Fibroblast of lung (primary cell): ENCODE measurements at regions not wholly inside any gene's neighbourhood (a gene's known extent, or its start where the extent isn't known, plus 50 kb on each side); places are given as distances from the start of the nearest gene placed in this dataset.

Experiments used
- DNase-seq, 2 donors: peaks; one replicate each; pipeline versions ENCODE4 v3.0.0 to v3.0.0-alpha.2; 2010; ENCODE audit warnings: low read depth in 2 of 2
- H2AFZ ChIP-seq: 2 replicates; pipeline ENCODE4 v1.5.1; 2012; ENCODE audit warnings: low read length, control low read depth, inconsistent platforms
- H3K27ac ChIP-seq: 2 replicates; pipeline ENCODE4 v1.5.1; 2011; ENCODE audit warnings: low read length, control low read depth; ENCODE audit not compliant: insufficient read depth
- H3K27me3 ChIP-seq: 2 replicates; pipeline ENCODE4 v1.5.1; 2011; ENCODE audit warnings: mild to moderate bottlenecking, low read length; ENCODE audit not compliant: control insufficient read depth, insufficient read depth
- H3K36me3 ChIP-seq: 2 replicates; pipeline ENCODE4 v1.5.1; 2011; ENCODE audit warnings: low read length; ENCODE audit not compliant: control insufficient read depth, insufficient read depth
- H3K4me1 ChIP-seq: 2 replicates; pipeline ENCODE4 v1.5.1; 2011; ENCODE audit warnings: low read length; ENCODE audit not compliant: control insufficient read depth, insufficient read depth; ENCODE audit errors: extremely low read depth
- H3K4me2 ChIP-seq: 2 replicates; pipeline ENCODE4 v1.5.1; 2011; ENCODE audit warnings: low read length, control low read depth; ENCODE audit not compliant: insufficient read depth; ENCODE audit errors: extremely low read depth
- H3K4me3 ChIP-seq, 4 experiments: fragments of 200-600 bp in 1 of 4; sonication (generic) in 1 of 4; replicated peaks in 1 of 4; 2 replicates each; pipeline ENCODE4 v1.5.1; 2011 to 2016; ENCODE audit warnings: low read length in 4 of 4, low read depth in 3 of 4, mild to moderate bottlenecking in 3 of 4, control low read depth in 2 of 4, inconsistent platforms in 1 of 4, mixed read lengths in 1 of 4; ENCODE audit not compliant: insufficient read depth in 1 of 4; ENCODE audit errors: control extremely low read depth in 1 of 4
- H3K79me2 ChIP-seq: 2 replicates; pipeline ENCODE4 v1.5.1; 2012; ENCODE audit warnings: mild to moderate bottlenecking, low read length, inconsistent platforms; ENCODE audit not compliant: control insufficient read depth, insufficient read depth
- H3K9ac ChIP-seq: 2 replicates; pipeline ENCODE4 v1.5.1; 2011; ENCODE audit warnings: mild to moderate bottlenecking, low read length, control low read depth; ENCODE audit not compliant: insufficient read depth
- H3K9me3 ChIP-seq: 2 replicates; pipeline ENCODE4 v1.5.1; 2012; ENCODE audit warnings: low read depth, low read length; ENCODE audit not compliant: control insufficient read depth, insufficient read depth
- H4K20me1 ChIP-seq: 2 replicates; pipeline ENCODE4 v1.5.1; 2011; ENCODE audit warnings: low read length; ENCODE audit not compliant: control insufficient read depth, insufficient read depth; ENCODE audit errors: extremely low read depth
- EZH2 ChIP-seq: IDR thresholded peaks from 2 replicates; pipeline ENCODE4 v1.5.1; 2012; ENCODE audit warnings: low read length, control low read depth, mild to moderate bottlenecking; ENCODE audit errors: missing control alignments
- TF ChIP-seq, protein P1 (sequence below), 2 donors: IDR thresholded peaks in 1 of 2; conservative IDR thresholded peaks in 1 of 2; 1 replicate in 1 of 2; 2 replicates in 1 of 2; pipeline ENCODE4 v1.5.1; 2011 to 2012; ENCODE audit warnings: low read length in 2 of 2, control low read depth in 1 of 2, inconsistent platforms in 1 of 2, low read depth in 1 of 2, mild to moderate bottlenecking in 1 of 2

- H3K4me2 ChIP-seq: no peak overlapping the region
- H3K27ac ChIP-seq: no peak overlapping the region
- no peak overlapping the region for H3K4me3 ChIP-seq
- DNase-seq: no peak
- no peaks in the 10 kb centered on the region for H3K79me2 ChIP-seq
- no peaks in the 10 kb centered on the region for H3K36me3 ChIP-seq
- no peaks in the 10 kb centered on the region for H3K9me3 ChIP-seq
- H2AFZ ChIP-seq: no peak overlapping the region
- TF ChIP-seq EZH2: no peak
- TF ChIP-seq, protein P1, sequence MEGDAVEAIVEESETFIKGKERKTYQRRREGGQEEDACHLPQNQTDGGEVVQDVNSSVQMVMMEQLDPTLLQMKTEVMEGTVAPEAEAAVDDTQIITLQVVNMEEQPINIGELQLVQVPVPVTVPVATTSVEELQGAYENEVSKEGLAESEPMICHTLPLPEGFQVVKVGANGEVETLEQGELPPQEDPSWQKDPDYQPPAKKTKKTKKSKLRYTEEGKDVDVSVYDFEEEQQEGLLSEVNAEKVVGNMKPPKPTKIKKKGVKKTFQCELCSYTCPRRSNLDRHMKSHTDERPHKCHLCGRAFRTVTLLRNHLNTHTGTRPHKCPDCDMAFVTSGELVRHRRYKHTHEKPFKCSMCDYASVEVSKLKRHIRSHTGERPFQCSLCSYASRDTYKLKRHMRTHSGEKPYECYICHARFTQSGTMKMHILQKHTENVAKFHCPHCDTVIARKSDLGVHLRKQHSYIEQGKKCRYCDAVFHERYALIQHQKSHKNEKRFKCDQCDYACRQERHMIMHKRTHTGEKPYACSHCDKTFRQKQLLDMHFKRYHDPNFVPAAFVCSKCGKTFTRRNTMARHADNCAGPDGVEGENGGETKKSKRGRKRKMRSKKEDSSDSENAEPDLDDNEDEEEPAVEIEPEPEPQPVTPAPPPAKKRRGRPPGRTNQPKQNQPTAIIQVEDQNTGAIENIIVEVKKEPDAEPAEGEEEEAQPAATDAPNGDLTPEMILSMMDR (conservative IDR thresholded peaks at IDR 0.05 in 1 of 2, IDR thresholded peaks at IDR 0.05 in 1 of 2; ENCODE audit: low read depth in 1 of 2, low read length in 2 of 2): no peak
- H4K20me1 ChIP-seq: no peaks in the 10 kb centered on the region
- no peaks in the 10 kb centered on the region for H3K4me1 ChIP-seq
- no peaks in the 10 kb centered on the region for H3K27me3 ChIP-seq
- H3K9ac ChIP-seq: no peak overlapping the region
Observed at GRCh38 chr13:60862036-60862435, 465.0 kb downstream of the TDRD3 start.

DNA sequence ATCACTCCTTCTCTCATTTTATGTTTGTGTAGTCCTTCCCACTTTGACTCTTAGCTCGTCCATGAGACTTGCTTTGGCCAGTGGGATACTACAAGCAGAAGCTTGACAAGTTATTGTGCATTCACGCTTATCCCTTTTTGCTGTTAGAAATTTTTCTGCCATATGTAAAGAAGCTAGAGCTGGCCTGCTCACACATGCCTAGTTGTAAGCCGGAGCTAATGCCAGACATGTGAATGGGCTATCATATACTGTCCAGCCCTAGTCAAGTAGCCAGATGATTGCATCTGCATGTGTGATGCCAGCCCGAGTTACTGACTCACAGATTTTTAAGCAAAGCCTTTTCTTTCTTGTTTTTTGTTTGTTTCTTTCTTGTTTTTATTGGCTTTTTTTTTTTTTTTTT lies 460.7 kb downstream of the TDRD3 start:
- Histone ChIP-seq H3K9me3 (no peaks in the 10 kb centered on the region), H3K27ac (no peak overlapping the region), H3K36me3 (no peaks in the 10 kb centered on the region), H3K79me2 (no peaks in the 10 kb centered on the region), H3K4me3 (no peak overlapping the region), H3K9ac (no peak overlapping the region), H2AFZ (no peak overlapping the region), H3K4me1 (no peaks in the 10 kb centered on the region), H3K4me2 (no peak overlapping the region), H3K27me3 (no peaks in the 10 kb centered on the region), H4K20me1 (no peaks in the 10 kb centered on the region)
- no peak for DNase-seq
- TF ChIP-seq EZH2: no peak
- TF ChIP-seq, protein P1 (conservative IDR thresholded peaks at IDR 0.05 in 1 of 2, IDR thresholded peaks at IDR 0.05 in 1 of 2; ENCODE audit: low read depth in 1 of 2, low read length in 2 of 2): no peak

DNA sequence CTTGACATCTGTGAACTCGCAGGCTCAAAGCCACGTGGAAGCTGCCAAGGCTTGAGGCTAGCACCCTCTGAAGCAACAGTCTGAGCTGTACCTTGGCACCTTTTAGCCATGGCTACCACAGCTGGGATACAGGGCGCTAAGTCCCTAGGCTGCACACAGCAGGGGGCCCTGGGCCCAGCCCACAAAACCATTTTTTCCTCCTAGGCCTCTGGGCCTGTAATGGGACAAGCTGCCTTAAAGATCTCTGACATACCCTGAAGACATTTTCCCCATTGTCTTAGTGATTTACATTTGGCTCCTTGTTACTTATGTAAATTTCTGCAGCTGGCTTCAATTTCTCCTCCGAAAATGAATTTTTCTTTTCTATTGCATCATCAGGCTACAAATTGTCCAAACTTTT lies 455.9 kb downstream of the TDRD3 start:
- Histone ChIP-seq H3K4me1 (no peaks in the 10 kb centered on the region), H4K20me1 (no peaks in the 10 kb centered on the region)
- TF ChIP-seq, protein P1 (conservative IDR thresholded peaks at IDR 0.05 in 1 of 2, IDR thresholded peaks at IDR 0.05 in 1 of 2; ENCODE audit: low read depth in 1 of 2, low read length in 2 of 2): no peak
- no peak for TF ChIP-seq EZH2

More for the DNA sequence above, 455.9 kb downstream of the TDRD3 start:
- Histone ChIP-seq H3K27me3 (no peaks in the 10 kb centered on the region), H3K4me2 (no peak overlapping the region), H3K4me3 (no peak overlapping the region), H2AFZ (no peak overlapping the region), H3K36me3 (no peaks in the 10 kb centered on the region), H3K9ac (no peak overlapping the region), H3K27ac (no peak overlapping the region), H3K79me2 (no peaks in the 10 kb centered on the region), H3K9me3 (no peaks in the 10 kb centered on the region)
- no peak for DNase-seq
